Daoy (cell line): ENCODE measurements at regions not wholly inside any gene's neighbourhood (a gene's known extent, or its start where the extent isn't known, plus 50 kb on each side); places are given as distances from the start of the nearest gene placed in this dataset.

ENCODE experiments used
- DNase-seq: peaks from one replicate; pipeline ENCODE4 v3.0.0-alpha.2; 2015; ENCODE audit warnings: low read depth

- DNase-seq, result no peak
These were observed 142.3 kb upstream of the CPNE8 start for GRCh38 chr12:39047539-39048262.

DNA sequence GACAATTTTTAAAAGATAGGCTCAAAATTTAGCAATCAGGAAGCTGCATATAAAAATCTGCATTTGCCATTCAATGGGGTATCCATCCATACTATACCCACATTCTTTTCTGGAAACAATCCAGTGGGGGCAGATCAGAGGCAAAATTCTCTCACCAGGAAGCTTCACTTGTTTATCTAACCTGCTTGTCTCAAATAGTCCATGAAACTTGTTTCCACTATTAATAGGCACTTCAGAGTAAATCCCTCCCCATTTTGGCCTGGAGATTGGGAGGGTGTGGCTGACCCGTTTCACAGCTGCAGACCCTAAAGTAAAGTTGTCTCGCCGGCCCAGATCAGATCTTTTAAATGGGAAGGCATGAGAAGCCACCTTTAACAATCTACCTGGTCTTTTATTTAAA, 139.4 kb upstream of the CPNE8 start:
- DNase-seq, result no peak

DNA sequence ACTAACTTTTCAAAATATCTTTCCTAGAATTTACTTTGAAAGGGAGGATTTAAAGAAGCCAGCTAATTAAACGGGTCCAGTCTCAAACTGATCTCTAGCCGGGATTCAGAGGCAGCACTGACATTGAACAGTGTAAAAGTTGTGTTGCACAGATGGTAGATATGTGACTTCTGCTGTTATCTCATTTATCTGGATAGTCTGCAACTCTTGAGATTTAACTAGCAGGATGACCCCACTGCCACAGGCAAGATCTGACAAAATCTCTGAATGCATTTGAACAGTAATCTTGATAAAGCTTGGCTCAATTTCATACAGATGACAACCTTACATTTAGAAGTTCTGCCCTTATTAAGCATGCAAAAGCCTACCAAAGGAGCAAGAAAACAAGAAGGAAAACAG, 138.0 kb upstream of the CPNE8 start:
- DNase-seq, result no peak

DNA sequence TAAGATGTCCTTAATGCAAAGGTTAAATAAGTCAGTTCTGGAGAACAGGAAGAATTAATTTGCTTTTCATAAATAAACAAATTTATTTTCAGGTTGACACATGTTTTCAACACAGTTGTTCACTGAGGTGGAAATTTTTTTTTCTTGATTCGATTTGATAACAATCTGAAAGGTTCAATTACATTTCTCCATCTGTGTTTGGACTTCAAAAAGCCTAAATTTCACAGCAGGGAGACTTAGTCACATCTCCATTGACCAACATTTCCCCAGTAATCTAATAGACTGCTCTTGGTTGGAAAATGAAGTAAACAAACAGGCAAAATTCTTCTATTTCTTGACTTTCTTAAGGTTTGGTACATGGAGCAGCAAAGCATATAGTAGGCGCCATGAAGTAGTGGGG, 134.9 kb upstream of the CPNE8 start:
- DNase-seq, result no peak

DNA sequence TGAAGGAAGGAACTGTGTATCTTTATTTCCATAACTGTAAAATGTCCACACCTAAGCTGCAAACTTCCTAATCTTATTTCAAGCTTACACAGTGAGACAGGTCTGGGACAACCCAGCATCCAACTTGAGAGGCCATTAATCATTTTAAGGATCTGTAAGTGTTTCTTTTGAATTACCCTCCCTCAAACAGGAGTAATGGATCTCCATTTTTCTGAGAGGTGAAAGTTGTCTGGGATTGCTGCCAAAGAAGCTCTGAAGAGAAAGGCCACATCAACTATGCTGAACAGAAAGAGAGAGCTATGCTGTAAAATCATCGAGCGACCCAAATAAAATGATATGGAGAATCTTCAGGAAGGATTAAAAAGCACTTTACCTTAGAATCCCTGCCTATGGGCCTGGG, 131.7 kb upstream of the CPNE8 start:
- DNase-seq, result no peak

DNA sequence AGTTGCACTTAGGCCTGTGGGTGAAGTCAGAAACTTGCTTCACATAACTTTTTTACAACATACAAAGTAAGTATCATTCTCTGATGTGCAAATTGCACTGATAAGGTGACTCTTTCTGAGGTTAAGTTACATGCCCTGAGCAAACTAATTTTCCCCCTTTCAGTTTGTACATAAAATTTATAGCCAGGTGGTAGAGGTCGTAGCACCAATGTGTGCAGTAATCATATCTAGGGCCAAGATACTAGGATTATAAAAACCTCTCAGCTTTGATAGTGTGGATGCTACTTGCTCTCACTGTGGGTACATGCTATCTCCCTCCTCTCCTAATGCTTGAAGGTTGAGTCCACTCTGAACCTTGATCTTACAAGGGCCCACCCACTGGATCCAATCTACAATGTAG, 130.7 kb upstream of the CPNE8 start:
- DNase-seq, result no peak

- DNase-seq, result no peak
These were observed 128.4 kb upstream of the CPNE8 start for GRCh38 chr12:39033782-39034181.

DNA sequence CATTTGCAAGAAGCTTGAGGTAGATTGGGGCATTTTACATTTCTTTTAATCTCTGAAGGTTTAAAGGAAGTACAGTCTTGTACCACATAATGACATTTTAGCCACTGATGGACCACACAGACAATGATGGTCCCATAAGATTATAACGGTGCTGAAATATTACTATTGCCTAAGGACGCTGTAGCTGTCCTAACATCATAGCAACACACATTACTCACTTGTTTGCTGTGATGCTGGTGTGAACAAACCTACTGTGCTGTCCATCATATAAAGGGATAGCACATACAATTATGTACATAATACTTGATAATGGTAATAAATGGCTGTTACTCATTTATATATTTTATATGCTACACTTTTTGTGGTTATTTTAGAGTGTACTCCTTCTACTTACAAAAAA, 127.1 kb upstream of the CPNE8 start:
- no peak for DNase-seq

- DNase-seq, result no peak
These were observed 126.6 kb upstream of the CPNE8 start for GRCh38 chr12:39032034-39032433.

DNA sequence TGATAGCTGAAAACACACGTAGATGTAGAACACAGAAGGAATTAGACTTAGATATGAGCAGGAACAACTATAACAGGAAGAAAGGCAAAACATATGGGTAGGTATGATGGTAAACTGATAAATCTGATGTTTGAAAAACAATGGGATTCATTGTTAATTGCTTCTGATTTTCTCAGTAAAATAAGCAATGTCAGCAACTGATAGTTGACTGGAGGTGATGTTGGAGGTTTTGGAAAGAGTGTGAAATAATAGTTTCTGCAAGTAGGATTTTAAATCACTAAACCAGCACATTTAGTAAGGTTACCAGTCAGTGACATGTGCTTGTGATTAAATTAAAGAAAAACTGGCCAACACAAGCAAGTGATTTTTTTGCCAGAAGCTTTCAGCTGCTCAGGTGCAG, 123.0 kb upstream of the CPNE8 start:
- no peak for DNase-seq

DNA sequence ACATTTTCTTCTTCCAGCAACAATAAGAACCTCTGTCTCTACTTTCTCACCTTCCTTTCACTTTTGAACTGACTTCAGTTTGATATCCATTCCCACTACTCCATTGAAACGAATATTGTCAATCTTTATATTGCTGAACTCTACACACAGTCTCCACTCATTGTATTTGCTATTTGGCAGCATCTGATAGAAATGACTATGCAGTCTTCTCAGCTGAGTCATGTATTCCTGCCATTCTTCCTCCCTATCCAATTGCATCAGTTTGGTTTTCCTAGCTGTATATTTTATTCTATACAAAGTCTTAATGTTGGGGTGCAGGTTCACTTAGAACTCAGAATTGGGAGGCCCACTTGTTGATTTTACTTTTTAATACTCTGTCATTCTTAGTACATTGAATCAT, 107.5 kb upstream of the CPNE8 start:
- DNase-seq, result peak; percentile 21

DNA sequence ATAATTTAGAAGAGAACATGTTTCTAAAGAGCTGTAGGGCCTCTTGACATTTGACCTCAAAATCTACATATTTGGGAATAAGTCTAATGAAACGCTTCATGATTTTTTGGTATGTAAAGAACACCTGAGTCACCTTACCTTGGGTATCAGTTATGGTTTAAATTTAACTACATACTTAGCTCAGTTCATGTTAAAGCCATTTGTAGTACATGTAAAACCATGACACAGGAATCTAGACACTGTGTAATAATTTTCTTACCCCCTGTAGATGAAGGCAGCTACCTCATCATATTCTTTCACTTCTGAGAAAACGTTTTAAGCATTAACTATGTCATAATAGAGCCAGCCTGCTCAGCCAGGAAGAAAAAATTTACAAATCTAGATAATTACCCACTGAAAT, 105.8 kb upstream of the CPNE8 start:
- no peak for DNase-seq

GRCh38 chr12:39010406-39010805, 105.0 kb upstream of the CPNE8 start:
- DNase-seq, result no peak

- DNase-seq, result no peak
These were observed 102.2 kb upstream of the CPNE8 start for GRCh38 chr12:39007619-39008018.

GRCh38 chr12:39006286-39006685, 100.9 kb upstream of the CPNE8 start:
- peak; percentile 9 for DNase-seq

GRCh38 chr12:39005671-39006070, 100.3 kb upstream of the CPNE8 start:
- no peak for DNase-seq

- DNase-seq, result no peak
These were observed 98.3 kb upstream of the CPNE8 start for GRCh38 chr12:39003541-39004155.

DNA sequence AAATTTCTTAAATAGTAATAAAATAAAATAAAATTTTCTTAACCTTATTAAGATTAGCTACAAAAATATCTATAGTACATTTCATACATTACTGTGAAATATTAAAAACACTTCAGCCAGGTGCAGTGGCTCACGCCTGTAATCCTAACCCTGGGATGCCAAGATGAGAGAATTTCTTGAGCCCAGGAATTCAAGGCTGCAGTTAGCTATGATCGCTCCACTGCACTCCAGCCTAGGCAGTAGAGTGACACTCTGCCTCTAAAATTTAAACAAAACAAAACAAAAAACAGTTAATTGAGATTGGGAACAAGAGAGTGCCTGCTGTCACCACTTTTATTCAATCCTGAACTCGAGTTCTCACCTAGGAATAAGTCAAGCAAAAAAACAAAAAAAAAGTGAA, 95.0 kb upstream of the CPNE8 start:
- DNase-seq, result no peak

DNA sequence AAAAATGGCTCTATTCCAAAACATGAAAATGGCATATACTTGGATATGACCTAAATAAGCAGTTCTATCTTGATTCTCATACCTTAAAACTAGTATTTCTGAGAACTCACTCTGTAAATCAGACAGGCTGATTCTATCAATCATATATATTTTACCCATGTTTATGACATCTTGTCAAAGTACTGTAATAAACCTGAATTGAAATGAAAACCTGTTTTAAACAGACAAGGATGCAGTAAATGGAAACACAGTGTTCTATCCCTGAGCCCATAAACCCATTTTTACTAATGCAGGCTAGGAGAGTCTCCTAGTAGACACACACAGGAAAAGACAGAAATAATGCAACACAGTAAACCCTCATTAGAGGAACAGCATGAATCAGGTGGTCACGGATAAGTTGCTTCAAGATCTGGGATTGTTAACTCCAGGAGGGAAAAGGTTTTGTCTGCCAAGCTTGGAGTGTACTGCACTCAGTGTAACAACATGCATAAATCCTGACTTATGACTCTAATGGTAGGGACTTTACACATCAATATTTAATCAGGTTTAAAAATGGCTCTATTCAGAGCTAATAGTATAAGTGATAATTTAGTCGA, 93.6 kb upstream of the CPNE8 start:
- DNase-seq, result no peak

DNA sequence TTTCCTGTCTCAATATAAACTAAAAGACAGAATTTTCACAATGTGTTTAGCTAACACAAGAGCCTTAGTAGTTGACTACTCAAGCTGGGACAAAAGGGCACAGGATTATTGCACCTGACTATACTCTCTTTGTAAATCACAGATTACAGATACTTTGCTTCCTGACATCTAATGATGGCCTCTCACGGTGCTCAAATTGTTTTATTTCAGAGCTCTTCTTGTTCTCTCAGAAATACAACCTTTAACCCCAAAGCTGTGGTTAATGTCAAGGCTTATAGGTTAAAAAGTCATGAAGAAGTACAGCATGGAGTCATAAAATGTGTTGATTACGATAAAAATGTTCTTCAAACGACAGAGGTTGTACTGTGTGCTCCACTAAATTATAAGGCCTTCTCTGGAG, 89.9 kb upstream of the CPNE8 start:
- DNase-seq, result no peak

GRCh38 chr12:38985961-38986360, 80.6 kb upstream of the CPNE8 start:
- no peak for DNase-seq

DNA sequence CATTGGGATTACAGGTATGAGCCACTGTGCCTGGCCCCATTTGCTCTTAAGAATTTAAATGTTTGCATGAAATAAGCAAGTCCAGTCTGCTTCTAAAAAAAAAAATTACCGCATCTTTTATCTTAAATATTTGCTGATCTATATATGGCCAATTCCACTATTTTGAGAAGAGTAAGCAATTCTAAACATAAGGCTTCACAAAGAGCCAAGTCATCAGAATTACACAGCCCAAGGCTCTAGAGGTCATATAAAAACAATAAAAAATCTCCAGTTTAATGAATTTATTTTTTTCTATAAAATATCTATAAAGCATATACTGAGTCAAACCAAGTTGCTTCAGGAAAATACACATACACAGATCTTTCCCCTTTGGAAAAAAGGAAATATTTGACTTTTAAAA, 79.0 kb upstream of the CPNE8 start:
- DNase-seq, result no peak

DNA sequence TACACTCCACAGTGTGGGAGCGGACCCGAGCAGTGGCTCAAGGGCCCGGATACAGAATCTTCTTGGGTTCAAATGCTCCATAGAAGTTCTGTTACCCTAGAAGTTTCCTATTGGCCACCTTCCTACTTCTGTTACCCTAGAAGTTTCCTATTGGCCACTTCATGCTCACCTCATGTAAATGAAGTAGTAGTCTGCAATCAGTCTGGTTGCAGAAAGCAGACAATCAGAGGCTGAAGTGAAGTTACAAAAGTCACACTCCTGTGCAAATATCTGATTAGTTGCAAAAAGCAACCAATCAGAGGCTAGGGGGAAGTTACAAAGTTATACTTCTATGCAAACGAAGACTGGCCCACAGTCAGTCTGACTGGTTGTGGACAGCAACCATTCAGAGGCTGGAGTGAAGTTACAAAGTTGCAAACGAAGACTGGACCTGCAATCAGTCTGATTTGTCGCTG, 77.8 kb upstream of the CPNE8 start:
- DNase-seq, result peak; percentile 38
